ENCODE measurements at regions not wholly inside any gene's neighbourhood (a gene's known extent, or its start where the extent isn't known, plus 50 kb on each side); places are given as distances from the start of the nearest gene placed in this dataset.
"Not testable (repeated sequence)": the region's sequence is repeated elsewhere in the genome, so short reads cannot be mapped to it uniquely, and the experiment has no call there.

DNA sequence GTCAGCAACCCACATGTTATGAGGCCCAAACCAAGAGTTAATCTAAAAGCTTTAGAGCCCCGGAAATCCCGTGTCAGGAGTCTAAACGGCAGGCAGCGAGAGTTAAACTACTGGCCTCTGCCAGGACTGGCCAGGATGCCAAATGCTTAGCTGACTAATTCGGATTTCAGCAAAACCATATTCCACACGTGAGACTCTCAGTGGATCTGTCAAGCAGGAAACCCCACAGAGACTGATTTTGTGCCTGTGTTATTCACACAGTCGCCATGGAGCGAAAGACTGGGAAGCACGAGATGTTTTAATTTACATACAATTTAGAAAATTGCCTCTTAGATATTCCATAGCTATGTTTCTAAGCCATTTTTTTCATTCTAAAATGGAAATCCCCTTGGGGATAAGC lies 152.9 kb downstream of the RNASET2 start:
- Histone ChIP-seq H3K9ac (ENCODE audit: low read length) (no peak overlapping the region), H3K27ac (ENCODE audit: low read depth, low read length) (no peak overlapping the region), H3K4me3 (ENCODE audit: low read depth, low read length) (no peak overlapping the region), H3K36me3 (ENCODE audit: control insufficient read depth, insufficient read depth, low read length) (no peaks in the 10 kb centered on the region), H3K9me3 (ENCODE audit: control insufficient read depth, insufficient read depth, low read depth, low read length) (peaks cover 27% of the 10 kb centered on the region), H3K4me1 (ENCODE audit: control insufficient read depth, insufficient read depth, low read length) (no peaks in the 10 kb centered on the region), H3K27me3 (ENCODE audit: control insufficient read depth, insufficient read depth, low read length) (no peaks in the 10 kb centered on the region)

DNA sequence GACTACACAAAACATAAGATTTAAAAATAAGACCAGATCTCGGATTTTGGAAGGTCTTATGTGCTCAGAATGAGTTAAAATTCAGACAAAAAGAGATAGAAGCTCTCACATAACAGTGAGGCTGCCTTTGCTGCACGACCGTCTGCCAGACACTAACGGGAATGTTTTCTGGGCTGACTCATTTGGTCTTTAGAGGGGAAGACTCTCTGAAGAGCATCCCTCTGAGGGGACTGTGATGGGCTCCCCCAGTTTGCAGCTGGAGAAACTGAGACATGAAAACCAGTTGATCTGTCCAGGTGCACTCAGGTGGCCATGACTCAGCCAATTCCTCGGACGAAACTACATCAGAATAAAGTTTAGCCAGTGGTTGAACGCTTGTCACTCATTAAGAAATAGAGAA lies 153.9 kb downstream of the RNASET2 start:
- Histone ChIP-seq H3K4me3 (ENCODE audit: low read depth, low read length) (no peak overlapping the region), H3K27ac (ENCODE audit: low read depth, low read length) (no peak overlapping the region), H3K9me3 (ENCODE audit: control insufficient read depth, insufficient read depth, low read depth, low read length) (peaks cover 21% of the 10 kb centered on the region), H3K9ac (ENCODE audit: low read length) (no peak overlapping the region), H3K27me3 (ENCODE audit: control insufficient read depth, insufficient read depth, low read length) (no peaks in the 10 kb centered on the region), H3K4me1 (ENCODE audit: control insufficient read depth, insufficient read depth, low read length) (no peaks in the 10 kb centered on the region), H3K36me3 (ENCODE audit: control insufficient read depth, insufficient read depth, low read length) (no peaks in the 10 kb centered on the region)

DNA sequence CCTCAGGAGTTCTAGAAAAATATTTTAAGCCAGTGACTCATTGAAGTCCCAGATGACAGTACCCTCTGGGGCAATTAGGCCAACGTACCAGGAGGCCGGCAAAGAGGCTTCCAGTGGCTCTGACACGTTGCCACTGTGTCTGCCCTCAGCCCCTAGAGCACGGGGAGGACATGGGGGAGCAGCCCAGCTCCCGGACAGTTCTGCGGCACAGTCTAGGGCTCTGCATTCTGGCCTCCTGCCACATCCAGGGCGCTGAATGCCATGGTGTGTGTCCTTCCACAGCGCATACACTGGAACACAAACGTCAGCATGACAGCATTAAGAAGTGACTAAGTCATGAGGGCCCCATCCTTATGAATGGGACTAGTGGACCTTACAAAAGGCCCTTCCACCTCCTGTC lies 156.2 kb downstream of the RNASET2 start:
- no peaks in the 10 kb centered on the region for H3K4me1 ChIP-seq (ENCODE audit: control insufficient read depth, insufficient read depth, low read length)
- no peak overlapping the region for H3K4me3 ChIP-seq (ENCODE audit: low read depth, low read length)
- H3K27ac ChIP-seq (ENCODE audit: low read depth, low read length), result no peak overlapping the region
- H3K36me3 ChIP-seq (ENCODE audit: control insufficient read depth, insufficient read depth, low read length), result no peaks in the 10 kb centered on the region
- peaks cover 3% of the 10 kb centered on the region; the same call in 1 of the 2 replicates for H3K9me3 ChIP-seq (ENCODE audit: control insufficient read depth, insufficient read depth, low read depth, low read length)
- H3K27me3 ChIP-seq (ENCODE audit: control insufficient read depth, insufficient read depth, low read length), result no peaks in the 10 kb centered on the region
- H3K9ac ChIP-seq (ENCODE audit: low read length), result no peak overlapping the region

DNA sequence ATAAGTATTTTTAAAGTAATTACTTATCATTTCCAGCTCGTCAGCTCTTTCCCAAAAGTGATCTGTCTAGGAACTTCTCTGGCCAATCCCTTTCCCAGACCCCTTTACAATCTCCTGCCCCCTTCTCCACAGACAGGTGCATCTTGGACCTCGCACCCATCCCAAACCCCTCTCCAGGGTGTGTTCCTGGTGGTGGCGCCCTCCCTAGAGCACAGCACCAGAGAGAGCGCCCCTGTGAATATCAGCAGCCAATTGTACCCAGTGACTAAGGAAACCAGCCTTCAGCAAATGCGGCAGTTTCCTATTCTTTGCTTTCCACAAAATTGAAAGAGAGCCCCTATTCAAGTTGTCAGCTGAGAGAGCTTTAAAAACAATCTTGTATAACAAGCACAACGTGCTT lies 157.7 kb downstream of the RNASET2 start:
- Histone ChIP-seq H3K4me3 (ENCODE audit: low read depth, low read length) (no peak overlapping the region), H3K27me3 (ENCODE audit: control insufficient read depth, insufficient read depth, low read length) (no peaks in the 10 kb centered on the region), H3K27ac (ENCODE audit: low read depth, low read length) (no peak overlapping the region), H3K36me3 (ENCODE audit: control insufficient read depth, insufficient read depth, low read length) (no peaks in the 10 kb centered on the region), H3K9me3 (ENCODE audit: control insufficient read depth, insufficient read depth, low read depth, low read length) (no peaks in the 10 kb centered on the region), H3K9ac (ENCODE audit: low read length) (no peak overlapping the region), H3K4me1 (ENCODE audit: control insufficient read depth, insufficient read depth, low read length) (no peaks in the 10 kb centered on the region)

DNA sequence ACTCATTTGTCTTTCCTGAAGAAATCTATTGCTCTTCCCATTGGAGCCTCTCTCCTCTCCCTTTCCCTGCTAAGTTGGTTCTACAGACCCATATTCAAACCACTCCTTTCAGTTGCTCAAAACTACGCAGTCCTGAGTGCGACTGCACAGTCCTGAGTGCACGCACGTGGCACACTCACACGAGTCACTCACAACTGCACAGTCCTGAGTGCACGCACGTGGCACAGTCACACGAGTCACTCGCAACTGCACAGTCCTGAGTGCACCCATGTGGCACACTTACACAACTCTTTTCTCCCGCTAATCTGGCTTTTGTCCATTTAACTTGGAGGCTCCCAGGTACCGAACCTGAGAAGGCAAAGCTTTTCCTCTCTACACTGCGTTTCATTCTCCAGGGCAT lies 159.7 kb downstream of the RNASET2 start:
- Histone ChIP-seq H3K9me3 (ENCODE audit: control insufficient read depth, insufficient read depth, low read depth, low read length) (no peaks in the 10 kb centered on the region), H3K27ac (ENCODE audit: low read depth, low read length) (no peak overlapping the region), H3K36me3 (ENCODE audit: control insufficient read depth, insufficient read depth, low read length) (no peaks in the 10 kb centered on the region), H3K27me3 (ENCODE audit: control insufficient read depth, insufficient read depth, low read length) (no peaks in the 10 kb centered on the region), H3K4me1 (ENCODE audit: control insufficient read depth, insufficient read depth, low read length) (no peaks in the 10 kb centered on the region), H3K9ac (ENCODE audit: low read length) (no peak overlapping the region), H3K4me3 (ENCODE audit: low read depth, low read length) (no peak overlapping the region)

DNA sequence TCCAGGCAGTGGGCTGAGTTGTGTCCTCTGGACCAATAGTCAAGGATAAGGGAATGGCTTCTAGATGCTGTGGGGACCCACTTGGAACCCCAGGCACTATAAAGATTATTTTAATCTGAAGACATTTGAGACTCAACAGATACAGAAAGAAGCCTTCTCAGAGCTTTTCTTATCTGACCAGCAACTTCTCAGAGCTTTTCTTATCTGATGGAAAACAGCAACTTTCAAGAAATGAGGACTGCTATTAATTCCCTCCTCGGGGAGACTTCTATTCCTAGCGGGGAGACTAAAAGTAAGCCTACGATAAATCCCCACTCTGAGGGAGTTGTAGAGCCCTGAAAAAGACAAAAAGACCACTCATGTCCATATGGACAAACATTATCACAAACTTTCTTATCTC lies 160.5 kb downstream of the RNASET2 start:
- Histone ChIP-seq H3K9me3 (ENCODE audit: control insufficient read depth, insufficient read depth, low read depth, low read length) (no peaks in the 10 kb centered on the region), H3K9ac (ENCODE audit: low read length) (no peak overlapping the region)

DNA sequence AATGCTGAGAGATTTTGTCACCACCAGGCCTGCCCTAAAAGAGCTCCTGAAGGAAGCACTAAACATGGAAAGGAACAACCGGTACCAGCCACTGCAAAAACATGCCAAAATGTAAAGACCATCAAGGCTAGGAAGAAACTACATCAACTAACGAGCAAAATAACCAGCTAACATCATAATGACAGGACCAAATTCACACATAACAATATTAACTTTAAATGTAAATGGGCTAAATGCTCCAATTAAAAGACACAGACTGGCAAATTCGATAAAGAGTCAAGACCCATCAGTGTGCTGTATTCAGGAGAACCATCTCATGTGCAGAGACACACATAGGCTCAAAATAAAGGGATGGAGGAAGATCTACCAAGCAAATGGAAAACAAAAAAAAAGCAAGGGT lies 163.8 kb upstream of the RPS6KA2 start:
- not testable (repeated sequence) for H3K9ac ChIP-seq (ENCODE audit: low read length); H3K9me3 ChIP-seq (ENCODE audit: control insufficient read depth, insufficient read depth, low read depth, low read length); H3K27me3 ChIP-seq (ENCODE audit: control insufficient read depth, insufficient read depth, low read length); H3K27ac ChIP-seq (ENCODE audit: low read depth, low read length); H3K4me1 ChIP-seq (ENCODE audit: control insufficient read depth, insufficient read depth, low read length); H3K4me3 ChIP-seq (ENCODE audit: low read depth, low read length); H3K36me3 ChIP-seq (ENCODE audit: control insufficient read depth, insufficient read depth, low read length)

More for the DNA sequence above, 160.5 kb downstream of the RNASET2 start:
- Histone ChIP-seq H3K27me3 (ENCODE audit: control insufficient read depth, insufficient read depth, low read length) (no peaks in the 10 kb centered on the region), H3K27ac (ENCODE audit: low read depth, low read length) (no peak overlapping the region), H3K4me1 (ENCODE audit: control insufficient read depth, insufficient read depth, low read length) (no peaks in the 10 kb centered on the region), H3K36me3 (ENCODE audit: control insufficient read depth, insufficient read depth, low read length) (no peaks in the 10 kb centered on the region), H3K4me3 (ENCODE audit: low read depth, low read length) (no peak overlapping the region)

DNA sequence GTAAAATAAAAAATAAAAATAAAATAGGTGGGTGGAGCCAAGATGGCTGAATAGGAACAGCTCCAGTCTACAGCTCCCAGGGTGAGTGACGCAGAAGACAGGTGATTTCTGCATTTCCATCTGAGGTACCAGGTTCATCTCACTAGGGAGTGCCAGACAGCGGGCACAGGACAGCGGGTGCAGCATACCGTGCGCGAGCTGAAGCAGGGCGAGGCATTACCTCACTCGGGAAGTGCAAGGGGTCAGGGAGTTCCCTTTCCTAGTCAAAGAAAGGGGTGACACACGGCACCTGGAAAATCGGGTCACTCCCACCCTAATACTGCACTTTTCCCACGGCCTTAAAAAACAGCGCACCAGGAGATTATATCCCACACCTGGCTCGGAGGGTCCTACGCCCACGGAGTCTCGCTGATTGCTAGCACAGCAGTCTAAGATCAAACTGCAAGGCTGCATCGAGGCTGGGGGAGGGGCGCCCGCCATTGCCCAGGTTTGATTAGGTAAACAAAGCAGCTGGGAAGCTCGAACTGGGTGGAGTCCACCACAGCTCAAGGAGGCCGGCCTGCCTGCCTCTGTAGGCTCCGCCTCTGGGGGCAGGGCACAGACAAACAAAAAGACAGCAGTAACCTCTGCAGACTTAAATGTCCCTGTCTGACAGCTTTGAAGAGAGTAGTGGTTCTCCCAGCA lies 161.9 kb upstream of the RPS6KA2 start:
- H3K9me3 ChIP-seq (ENCODE audit: control insufficient read depth, insufficient read depth, low read depth, low read length); H3K27me3 ChIP-seq (ENCODE audit: control insufficient read depth, insufficient read depth, low read length); H3K27ac ChIP-seq (ENCODE audit: low read depth, low read length); H3K36me3 ChIP-seq (ENCODE audit: control insufficient read depth, insufficient read depth, low read length); H3K4me3 ChIP-seq (ENCODE audit: low read depth, low read length); H3K4me1 ChIP-seq (ENCODE audit: control insufficient read depth, insufficient read depth, low read length); H3K9ac ChIP-seq (ENCODE audit: low read length): not testable (repeated sequence)

DNA sequence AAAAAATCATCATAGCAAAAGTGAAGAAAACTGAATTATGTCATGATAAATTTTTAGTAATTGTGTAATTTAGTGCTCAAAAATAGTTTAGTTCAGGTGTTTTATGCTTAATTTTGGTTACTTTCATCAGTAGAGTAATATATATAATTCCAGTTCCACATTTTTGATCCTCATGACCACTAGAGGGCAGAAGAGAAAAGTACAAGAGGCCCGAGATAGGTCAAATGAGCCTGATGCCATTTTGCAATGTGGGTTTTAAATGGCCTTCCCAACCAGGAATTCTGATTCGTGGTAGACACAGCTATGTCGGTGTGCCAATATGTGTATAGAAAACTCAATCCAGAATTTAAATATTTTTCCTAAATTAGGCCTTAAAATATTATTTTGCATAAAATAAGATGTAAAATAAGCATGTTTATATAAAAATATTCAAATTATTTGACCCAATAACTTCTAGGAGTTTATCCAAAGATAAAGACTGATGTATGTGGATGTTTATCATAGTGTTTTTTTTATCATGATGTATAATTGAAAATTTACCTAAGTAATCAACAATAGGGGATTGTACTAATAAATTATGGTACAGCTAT lies 159.7 kb upstream of the RPS6KA2 start:
- H3K9ac ChIP-seq (ENCODE audit: low read length), result no peak overlapping the region
- H3K4me1 ChIP-seq (ENCODE audit: control insufficient read depth, insufficient read depth, low read length), result no peaks in the 10 kb centered on the region
- peaks cover 12% of the 10 kb centered on the region for H3K9me3 ChIP-seq (ENCODE audit: control insufficient read depth, insufficient read depth, low read depth, low read length)
- no peaks in the 10 kb centered on the region for H3K27me3 ChIP-seq (ENCODE audit: control insufficient read depth, insufficient read depth, low read length)
- no peak overlapping the region for H3K4me3 ChIP-seq (ENCODE audit: low read depth, low read length)
- no peak overlapping the region for H3K27ac ChIP-seq (ENCODE audit: low read depth, low read length)
- H3K36me3 ChIP-seq (ENCODE audit: control insufficient read depth, insufficient read depth, low read length), result no peaks in the 10 kb centered on the region

DNA sequence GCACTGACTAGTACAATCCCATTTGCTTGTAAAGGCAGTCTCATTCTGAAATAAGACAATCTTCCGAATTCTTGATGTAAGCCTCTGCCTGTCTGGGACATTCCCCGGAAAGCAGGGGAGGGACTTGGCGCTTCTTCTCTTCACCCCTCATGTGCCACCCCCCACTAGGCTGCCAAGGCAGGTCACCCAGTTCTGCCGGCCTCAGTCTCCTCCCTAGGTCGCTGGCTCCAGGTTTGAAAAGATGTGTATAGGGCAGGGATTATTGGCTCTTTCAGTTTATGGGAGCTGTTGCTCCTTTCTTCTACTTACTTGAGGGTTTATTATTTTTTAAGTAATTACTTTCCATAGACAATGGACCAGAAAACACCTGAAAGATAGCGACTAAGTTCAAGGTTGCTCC lies 158.1 kb upstream of the RPS6KA2 start:
- Histone ChIP-seq H3K9me3 (ENCODE audit: control insufficient read depth, insufficient read depth, low read depth, low read length) (peaks cover 12% of the 10 kb centered on the region), H3K4me1 (ENCODE audit: control insufficient read depth, insufficient read depth, low read length) (no peaks in the 10 kb centered on the region), H3K36me3 (ENCODE audit: control insufficient read depth, insufficient read depth, low read length) (no peaks in the 10 kb centered on the region), H3K27me3 (ENCODE audit: control insufficient read depth, insufficient read depth, low read length) (no peaks in the 10 kb centered on the region), H3K4me3 (ENCODE audit: low read depth, low read length) (no peak overlapping the region), H3K9ac (ENCODE audit: low read length) (no peak overlapping the region), H3K27ac (ENCODE audit: low read depth, low read length) (no peak overlapping the region)

DNA sequence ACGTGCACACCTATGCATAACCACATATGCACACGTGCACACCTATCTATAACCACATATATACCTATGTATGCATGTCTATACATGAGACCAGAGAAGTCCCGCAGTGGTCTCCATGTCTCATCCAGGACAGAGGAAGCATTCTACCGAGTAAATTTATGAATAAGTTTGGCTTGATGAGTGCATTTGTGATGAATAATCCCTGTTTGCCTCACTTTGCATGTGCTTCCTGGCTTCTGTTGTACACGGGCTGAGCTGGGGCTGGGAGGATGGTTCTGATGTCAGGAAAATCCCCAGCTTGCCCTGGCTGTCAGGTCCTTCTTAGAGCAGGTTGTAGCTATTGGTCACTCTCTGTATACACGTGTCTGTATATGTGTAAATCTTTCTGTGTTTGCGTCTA lies 157.6 kb upstream of the RPS6KA2 start:
- H3K9ac ChIP-seq (ENCODE audit: low read length), result no peak overlapping the region
- no peaks in the 10 kb centered on the region for H3K36me3 ChIP-seq (ENCODE audit: control insufficient read depth, insufficient read depth, low read length)
- no peaks in the 10 kb centered on the region for H3K4me1 ChIP-seq (ENCODE audit: control insufficient read depth, insufficient read depth, low read length)
- H3K27ac ChIP-seq (ENCODE audit: low read depth, low read length), result no peak overlapping the region
- no peaks in the 10 kb centered on the region for H3K27me3 ChIP-seq (ENCODE audit: control insufficient read depth, insufficient read depth, low read length)
- no peak overlapping the region for H3K4me3 ChIP-seq (ENCODE audit: low read depth, low read length)
- peaks cover 12% of the 10 kb centered on the region for H3K9me3 ChIP-seq (ENCODE audit: control insufficient read depth, insufficient read depth, low read depth, low read length)
